ENCODE measurements at regions not wholly inside any gene's neighbourhood (a gene's known extent, or its start where the extent isn't known, plus 50 kb on each side); places are given as distances from the start of the nearest gene placed in this dataset.

DNA sequence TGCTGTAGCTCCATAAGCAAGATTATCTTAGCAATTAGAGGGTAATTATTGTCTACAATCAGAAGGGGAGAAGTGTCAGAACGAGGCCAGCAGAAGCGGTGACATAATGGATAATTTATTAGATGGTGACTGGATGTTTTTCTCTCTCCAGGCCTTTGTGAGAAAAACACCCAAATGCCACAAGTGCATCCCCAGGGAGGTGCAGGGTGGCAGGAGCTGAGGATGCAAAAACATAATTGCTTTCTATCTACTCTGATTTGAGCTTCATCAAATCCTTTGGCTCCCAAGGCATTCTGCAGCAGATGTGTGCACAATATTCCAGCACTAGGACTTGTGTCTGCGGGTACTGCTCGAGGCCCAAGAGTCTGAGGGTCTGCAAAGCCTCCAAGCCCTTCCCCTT lies 220.1 kb upstream of the SERP2 start:
- DNase-seq (ENCODE audit: low read depth in 2 of 2), result no peak

DNA sequence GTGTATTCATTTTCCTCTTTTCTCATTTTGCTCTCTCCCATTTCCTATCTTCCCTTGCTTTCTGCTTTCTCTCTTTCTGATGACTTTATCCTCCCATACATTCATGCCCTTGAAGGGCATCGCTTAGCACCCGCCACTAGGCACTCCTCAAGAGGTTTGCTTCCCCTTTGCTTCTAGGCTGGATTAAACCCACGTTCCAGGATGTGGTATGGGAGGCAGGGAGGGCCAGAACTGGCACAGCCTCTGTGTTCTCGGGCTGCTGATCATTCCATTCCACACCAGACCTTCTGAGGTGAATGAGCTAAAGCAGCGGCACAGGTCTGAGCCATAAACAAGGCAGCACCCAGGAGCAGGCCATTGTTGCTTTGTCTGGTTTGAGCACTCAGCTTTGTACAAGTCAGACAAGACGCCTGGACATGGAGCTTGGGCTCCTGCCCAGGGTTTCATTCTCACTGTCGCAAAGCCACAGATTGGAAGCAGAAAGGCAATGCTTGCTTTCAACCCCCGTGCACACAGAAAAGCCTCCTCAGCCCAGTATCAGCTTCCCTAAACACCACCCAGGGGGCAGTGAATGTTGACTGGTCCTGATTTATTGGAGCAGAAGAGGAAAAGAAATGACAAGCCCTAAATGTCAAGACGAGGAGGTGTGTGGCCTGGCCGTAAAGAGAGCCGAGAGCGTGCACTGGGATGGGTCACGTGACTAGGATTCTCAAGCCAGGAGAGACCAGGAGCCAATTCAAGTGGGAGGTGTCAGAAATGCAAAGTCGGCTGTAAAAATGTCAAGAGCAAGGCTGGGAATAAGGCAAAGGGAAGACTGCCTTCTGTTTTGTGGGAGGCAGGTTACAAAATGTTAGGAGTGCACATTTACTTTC lies 218.0 kb upstream of the SERP2 start:
- no peak for DNase-seq (ENCODE audit: low read depth in 2 of 2)

DNA sequence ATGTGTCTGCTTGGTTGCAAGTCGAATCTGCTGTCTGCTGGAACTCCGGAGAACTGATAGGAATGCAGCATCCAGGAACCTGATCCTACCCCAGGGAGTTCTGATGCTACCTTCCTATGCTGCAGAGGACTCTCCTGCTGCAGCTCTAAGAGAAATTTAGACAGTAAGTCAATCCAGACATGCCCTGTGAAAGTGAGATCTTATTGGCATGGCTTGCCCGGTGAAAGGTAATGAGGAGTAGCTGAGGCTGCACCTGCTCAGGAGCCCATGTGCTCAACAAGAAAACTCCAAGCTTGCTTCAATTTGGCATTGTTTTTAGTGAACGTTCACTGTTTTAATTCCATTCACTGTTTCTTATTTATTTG lies 217.3 kb upstream of the SERP2 start:
- DNase-seq (ENCODE audit: low read depth in 2 of 2), result no peak

DNA sequence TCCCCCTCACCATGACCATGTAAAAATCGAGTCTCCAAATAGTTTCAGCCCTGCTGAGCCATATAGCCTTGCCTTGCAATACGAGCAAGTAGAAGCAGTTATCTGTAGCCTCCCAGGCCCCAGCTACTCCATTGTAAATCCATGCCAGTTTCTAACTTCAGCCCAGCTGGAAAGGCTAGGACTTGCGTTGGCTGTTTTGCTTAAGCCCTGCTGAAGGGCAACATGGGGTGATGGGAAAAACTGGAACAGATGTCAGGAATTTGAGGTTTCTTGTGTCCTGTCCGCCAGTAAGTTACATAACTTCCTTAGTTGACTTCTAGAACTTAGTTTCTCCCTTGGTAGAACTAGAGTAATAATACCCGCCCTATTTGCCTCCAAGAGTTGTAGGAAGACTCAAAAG lies 216.0 kb upstream of the SERP2 start:
- no peak for DNase-seq (ENCODE audit: low read depth in 2 of 2)

DNA sequence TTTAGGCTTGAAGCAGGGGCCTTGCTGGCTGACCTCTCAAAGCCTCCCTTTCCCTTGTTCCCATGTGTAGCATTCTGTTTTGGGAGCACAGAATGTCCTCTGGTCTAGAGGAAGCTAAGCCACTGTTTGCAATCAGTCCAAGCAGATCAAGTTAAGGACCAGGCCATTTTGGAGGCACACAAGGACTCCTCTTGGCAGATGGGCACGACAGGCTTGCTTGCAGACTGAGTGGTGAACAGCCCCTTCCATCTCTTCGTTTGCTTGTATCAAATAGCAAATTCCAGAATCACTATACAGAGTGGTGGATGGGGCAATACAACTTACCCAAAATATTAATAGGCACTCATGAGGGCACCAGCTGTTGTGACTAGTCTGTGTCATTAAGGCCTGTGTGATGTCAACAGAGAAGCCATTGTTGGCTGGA lies 215.5 kb upstream of the SERP2 start:
- no peak for DNase-seq (ENCODE audit: low read depth in 2 of 2)

DNA sequence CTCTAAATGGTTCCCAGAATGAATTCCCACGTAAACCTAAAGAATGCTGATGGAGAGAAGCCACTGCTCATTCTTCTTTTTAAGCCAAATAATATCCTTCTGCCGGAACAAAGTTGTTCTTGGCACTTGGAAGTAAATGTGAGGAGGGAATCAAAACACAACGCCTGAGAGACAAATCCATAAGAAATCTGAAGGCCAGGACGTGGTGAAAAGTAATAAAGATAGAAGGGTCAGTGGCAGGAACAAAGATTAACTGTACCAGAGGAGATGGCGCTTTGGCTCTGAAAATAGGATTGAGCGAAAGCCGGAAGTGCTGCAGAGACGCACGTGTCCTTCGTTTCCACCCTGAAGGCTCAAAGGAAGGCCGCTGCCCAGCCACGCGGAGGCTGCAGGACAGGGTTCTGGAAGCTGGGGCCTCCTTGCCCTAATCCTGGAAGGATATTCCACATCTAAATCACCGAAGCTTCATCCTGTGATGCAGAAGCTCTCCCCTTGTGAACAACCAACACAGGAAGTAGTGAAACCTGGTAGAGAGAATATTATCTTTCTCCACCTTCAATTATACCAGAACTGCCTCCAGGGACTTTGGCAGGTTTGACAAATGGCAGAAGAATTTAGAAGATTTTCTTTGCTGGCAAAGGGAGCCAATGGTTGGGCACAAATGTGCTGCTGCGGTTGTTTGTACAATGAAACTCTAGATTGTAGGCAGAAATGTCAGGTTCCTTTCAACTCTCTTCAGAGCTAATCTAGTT lies 214.6 kb upstream of the SERP2 start:
- DNase-seq (ENCODE audit: low read depth in 2 of 2), result no peak

DNA sequence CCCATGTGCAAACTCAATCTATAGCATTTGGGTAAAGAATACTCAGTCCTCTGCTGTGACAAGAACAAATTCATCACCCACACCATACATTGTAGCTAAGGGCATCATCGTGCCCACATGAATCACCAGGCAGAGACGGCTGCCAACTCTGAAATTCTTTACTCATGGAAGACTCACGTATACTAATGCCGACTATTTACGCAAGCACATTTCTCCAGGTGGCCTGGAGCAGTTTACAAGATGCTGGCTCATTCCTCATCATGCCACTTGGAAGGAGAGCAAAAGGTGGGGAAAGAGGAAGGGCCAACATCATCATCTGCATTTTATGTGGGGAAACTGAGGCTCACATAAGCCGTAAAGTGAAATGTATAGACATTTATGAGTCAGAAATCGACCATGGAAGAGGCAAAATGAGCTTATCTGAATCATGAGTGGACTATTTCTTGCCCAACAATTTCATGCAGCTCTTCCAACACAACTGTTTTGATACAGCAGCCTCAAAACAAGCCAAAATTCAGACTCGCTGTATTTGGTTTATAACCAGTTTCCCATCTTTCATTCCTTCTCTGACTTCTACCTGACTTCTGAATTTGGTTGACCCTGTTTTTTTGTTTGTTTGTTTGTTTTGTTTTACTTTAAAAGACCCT lies 213.9 kb upstream of the SERP2 start:
- DNase-seq (ENCODE audit: low read depth in 2 of 2), result no peak

DNA sequence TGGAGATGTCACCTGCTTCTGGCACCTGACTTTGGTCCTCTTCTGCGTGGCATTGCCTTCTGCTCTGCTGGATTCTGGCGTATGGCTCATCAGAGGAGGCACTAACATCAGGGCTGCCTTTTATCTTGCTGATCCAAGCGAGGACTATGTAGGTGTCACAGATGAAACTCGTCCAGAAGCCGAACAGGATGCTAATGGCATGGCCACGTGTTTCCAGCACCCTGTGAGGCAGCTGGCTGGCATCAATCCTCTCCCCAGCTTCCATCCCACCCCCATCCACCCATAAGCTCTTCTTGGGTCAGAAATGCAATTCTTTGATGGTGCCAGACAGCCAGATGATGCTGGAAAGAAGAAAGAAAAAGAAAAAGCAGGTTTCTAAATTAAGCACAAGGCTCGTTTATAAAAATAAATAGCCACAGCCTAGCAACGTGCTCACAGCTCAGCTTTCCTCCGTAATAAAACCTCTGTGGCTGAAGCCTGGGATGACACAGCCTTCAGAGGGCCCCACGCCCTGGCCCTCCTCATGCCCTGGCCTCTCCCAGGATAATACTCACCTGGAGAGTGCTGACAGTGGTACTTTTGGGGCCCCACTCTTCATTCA lies 212.9 kb upstream of the SERP2 start:
- DNase-seq (ENCODE audit: low read depth in 2 of 2), result no peak

DNA sequence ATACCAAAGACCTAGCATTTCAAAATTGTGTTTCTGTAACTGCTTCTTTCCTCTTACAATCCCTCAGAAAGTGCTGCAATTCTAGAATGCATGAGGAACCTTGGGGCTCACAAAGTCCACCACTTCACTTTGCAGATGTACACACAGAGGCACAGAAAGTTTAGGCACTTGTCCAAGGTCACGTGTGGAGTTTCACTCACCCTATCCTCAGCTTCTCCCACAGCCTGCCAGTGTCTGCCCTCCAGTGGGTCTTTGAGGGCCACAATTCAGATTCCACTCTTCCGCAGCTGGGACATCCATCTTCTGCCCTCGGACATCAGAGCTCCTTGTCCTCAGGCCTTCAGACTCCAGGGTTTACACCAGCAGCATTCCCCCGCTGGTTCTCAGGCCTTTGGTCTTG lies 210.5 kb upstream of the SERP2 start:
- no peak for DNase-seq (ENCODE audit: low read depth in 2 of 2)

DNA sequence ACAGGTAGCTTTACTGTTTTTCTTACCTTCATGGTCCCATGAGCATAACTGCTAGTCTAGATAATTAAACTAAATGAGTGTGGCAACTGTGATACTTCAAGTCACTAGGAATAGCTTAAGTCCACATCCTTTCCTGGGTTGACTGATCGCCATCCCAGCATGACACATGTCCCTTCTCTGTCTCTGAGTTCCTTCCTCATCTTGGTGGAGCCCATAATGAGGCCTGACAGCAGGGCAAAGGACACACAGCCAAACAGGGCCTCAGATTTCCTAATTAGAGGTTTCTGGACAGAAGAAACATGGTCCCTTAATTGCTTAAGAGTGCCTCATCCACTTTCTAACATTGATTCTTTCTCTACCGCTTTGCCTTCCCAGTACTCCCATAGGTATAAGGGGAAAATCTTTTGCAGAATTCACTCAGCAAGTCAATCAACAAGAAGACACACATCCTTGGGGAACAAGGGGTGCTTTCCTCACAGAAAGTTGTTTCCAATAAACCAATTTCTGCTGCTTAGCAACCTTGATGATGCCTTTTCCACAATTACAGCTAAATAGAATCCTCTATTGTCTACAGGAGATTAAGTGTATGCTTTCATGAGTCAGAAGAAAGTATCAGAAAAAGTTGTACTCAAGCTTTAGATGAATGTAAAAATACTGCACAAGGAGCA lies 208.3 kb upstream of the SERP2 start:
- no peak for DNase-seq (ENCODE audit: low read depth in 2 of 2)

DNA sequence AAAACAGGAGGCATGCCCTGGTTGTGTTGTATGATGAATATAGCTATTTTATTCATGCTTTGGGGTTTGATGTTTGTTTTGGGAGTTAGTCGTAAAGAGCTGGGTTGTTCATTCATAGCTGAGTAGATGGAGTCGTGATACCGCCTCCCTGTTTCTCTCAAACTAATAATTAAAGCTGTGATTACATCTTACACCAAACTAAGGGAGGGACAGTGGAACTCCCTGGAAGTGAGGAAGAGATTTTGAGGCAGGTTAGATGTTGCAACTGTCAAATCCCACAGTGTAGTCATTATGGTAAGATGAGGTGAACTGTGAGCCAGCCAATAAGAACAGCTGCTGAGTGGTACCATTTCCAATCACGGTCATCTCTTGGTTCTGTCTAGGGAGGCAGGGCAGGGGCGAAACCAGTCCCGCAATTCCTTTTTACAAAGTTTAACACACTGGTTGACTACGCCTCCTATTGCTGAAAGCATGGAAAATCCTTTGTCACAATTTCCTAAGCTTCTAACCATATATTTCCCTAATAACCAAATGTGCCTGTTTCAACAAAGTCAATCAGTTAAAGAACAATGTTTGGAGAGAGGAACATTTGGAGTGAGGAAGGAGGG lies 207.6 kb upstream of the SERP2 start:
- DNase-seq (ENCODE audit: low read depth in 2 of 2), result no peak

DNA sequence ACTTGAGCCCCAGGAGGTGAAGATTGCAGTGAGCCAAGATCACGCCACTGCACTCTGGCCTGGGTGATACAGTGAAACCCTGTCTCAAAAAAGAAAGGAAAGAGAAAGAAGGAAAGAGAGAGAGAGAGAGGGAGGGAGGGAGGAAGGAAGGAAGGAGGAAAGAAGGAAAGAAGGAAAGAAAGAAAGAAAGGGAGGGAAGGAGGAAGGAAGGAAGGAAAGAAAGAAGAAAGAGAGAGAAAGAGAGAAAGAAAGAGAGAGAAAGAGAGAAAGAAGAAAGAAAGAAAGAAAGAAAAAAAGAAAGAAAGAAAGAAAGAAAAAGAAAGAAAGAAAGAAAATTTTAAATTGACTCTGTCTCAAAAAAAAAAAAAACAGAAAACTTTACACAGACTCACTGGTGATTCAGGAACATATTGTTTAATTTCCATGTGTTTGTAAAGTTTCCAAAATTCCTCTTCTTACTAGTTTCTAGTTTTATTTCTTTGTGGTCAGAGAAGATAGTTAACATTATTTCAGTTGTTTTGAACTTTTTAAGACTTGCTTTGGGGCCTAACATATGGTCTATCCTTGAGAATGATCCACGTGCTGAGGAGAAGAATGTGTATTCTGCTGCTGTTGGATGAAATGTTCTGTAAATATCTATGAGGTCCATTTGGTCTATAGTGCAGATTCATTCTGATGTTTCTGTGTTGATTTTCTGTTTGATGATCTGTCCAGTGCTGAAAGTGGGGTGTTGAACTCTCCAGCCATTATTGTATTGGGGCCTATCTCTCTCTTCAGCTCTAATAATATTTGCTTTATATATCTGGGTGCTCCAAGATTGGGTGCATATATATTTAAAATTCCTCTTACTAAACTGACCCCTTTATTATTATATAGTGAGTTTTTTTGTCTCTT lies 204.4 kb upstream of the SERP2 start:
- no peak for DNase-seq (ENCODE audit: low read depth in 2 of 2)

DNA sequence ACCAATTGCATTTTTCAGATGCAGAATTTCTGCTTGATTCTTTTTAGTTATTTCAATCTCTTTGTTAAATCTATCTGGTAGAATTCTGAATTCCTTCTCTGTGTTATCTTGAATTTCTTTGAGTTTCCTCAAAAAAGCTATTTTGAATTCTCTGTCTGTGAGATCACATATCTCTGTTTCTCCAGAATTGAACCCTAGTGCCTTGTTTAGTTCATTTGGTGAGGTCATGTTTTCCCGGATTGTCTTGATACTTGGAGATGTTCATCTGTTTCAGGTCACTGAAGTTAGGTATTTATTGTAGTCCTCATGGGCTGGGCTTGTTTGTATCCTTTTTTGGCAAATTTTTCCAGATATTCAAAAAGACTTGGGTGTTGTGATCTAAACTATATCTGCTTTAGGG lies 202.9 kb upstream of the SERP2 start:
- no peak for DNase-seq (ENCODE audit: low read depth in 2 of 2)

DNA sequence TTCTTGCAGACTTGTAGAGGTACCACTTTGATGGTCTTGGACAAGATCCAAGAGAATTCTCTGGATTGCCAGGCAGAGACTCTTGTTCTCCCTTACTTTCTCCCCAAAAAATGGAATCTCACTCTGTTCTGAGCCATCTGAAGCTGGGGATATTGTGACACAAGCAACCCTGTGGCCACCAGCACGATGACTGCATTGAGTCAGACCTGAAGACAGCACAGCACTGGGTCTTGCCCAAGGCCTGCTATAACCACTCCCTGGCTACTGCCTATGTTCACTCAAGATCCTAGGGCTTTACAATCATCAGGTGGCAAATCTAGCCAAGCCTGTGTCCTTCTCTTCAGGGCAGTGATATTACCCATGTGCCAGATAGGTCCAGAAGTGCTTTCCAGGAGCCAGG lies 202.5 kb upstream of the SERP2 start:
- DNase-seq (ENCODE audit: low read depth in 2 of 2), result no peak

DNA sequence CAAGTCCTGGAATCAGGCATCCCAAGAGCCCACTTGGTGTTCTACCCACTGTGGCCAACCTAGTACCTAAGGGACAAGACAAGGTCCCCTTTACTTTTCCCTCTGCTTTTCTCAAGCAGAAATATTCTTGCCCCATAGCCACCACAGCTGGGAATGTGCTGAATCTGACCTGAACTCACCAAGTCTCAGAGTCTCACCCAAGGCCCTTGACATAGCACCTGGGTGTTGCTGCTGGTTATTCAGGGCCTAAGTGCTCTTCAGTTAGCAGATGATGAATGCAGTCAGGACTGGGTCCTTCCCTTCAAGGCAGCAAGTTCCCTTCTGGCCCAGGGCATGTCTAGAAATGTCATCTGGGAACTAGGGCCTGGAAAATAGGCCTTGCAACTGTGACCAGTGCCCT lies 201.8 kb upstream of the SERP2 start:
- no peak for DNase-seq (ENCODE audit: low read depth in 2 of 2)

DNA sequence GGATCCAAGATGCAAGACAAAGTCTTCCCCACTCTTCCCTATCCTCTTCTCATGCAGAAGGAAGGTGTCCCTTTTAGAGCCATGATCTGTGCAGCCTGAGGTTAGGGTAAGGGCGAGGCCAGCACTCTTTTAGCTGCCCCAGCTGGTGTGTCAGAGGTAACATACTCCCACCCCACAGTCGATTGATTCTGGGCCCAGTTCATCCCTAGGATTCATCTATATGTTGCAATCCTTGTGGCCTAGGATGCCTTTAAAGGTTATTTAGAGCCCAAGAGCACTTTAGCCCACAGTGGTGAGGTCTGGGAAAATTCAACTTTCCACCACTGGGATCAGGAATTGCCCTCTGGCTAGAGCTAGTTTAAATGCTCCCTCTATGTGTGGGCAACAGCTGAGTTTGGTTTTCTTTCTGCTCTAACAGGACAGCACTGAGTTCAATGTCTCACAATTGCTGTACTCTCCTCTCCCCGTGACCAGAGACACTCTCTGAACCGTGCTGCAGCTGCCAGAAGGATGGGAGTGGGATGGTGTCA lies 201.3 kb upstream of the SERP2 start:
- no peak for DNase-seq (ENCODE audit: low read depth in 2 of 2)

DNA sequence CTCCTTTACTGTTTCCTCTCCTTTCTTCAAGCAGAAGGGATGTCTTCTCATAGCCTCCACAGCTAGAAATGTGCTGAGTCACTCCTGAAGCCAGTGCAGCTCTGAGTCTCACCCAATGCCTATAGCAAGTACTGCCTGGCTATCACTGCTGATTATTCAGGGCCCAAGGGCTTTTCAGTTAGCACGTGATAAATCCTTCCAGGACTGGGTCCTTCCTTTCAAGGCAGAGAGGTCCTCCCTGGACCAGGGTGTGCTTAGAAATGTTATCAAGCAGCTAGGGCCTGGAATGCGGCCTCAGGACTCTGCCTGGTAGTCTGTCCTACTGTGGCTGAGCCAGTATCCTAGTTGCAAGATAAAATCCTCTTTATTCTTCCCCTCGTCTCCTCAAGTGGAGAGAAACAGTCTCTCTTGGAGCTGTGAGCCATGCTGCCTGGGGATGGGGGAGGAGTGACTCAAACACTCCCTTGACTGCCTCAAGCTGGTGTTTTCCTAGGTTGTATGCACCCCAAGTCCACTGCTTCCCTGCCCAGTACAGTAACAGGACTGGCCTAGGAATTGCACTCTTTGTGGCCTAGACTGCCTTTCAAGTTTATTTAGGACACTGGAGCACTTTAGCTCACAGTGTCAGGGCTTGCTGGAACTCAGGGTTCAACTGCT lies 198.7 kb upstream of the SERP2 start:
- DNase-seq (ENCODE audit: low read depth in 2 of 2), result no peak

DNA sequence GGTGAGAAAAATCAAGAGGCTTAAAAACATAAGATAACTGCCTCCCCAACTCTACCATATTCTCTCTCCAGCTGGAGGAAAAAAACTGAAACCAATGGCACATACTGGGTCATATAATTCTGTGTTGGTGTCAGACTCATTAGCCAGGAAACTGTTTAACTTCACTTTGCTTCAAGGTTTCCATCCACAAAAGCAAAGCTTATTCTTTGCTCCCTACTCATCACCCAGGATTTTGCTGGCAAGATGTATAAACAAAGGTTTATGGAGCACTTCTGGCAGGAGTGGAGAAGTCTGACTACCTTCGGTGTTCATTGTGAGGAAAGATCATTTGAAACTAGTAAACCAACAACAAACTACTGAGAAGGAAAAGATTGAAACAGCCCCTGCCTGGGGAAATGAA lies 197.5 kb upstream of the SERP2 start:
- DNase-seq (ENCODE audit: low read depth in 2 of 2), result no peak

DNA sequence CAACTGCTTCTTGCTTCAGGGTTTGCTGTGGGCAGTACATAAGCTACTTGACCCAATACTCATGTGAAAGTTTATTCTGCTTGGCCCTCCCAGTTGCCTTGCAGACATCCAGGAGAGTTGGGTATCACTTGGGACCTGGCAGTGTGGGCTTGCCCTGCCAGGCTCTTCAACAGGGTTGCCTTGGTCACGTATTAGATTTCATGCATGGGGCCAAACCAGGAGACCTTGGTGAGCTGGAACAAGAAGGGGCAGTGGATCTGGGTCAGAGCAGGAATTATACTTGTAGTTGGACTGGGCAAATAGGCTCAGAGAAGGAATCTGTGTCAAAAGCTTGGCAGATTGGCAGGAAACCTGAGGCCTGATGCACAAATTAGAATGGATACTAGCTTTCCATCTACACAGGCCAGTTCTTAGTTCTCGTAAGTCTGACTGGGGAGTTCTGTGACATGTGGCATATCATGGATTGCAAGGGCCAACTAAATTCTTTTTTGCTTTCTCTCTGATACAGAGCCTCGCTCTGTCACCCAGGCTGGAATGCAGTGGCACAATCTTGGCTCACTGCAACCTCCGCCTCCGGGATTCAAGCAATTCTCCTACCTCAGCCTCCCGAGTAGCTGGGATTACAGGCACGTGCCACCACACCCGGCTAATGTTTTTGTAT lies 192.6 kb upstream of the SERP2 start:
- DNase-seq (ENCODE audit: low read depth in 2 of 2), result no peak

Data from activated CD8-positive, alpha-beta memory T cell treated with anti-CD3 and anti-CD28 coated beads for 4 hours (primary cell).